SHP77 (cell line): ENCODE measurements at regions not wholly inside any gene's neighbourhood (a gene's known extent, or its start where the extent isn't known, plus 50 kb on each side); places are given as distances from the start of the nearest gene placed in this dataset.
A peak's percentile ranks its signal among the peaks of the same experiment; 100 is the strongest.
"Not testable (repeated sequence)": the region's sequence is repeated elsewhere in the genome, so short reads cannot be mapped to it uniquely, and the experiment has no call there.

ENCODE experiments used
- DNase-seq, 2 experiments: peaks; one replicate each; lab custom pipeline; 2025; lab: John Stamatoyannopoulos, UW

DNA sequence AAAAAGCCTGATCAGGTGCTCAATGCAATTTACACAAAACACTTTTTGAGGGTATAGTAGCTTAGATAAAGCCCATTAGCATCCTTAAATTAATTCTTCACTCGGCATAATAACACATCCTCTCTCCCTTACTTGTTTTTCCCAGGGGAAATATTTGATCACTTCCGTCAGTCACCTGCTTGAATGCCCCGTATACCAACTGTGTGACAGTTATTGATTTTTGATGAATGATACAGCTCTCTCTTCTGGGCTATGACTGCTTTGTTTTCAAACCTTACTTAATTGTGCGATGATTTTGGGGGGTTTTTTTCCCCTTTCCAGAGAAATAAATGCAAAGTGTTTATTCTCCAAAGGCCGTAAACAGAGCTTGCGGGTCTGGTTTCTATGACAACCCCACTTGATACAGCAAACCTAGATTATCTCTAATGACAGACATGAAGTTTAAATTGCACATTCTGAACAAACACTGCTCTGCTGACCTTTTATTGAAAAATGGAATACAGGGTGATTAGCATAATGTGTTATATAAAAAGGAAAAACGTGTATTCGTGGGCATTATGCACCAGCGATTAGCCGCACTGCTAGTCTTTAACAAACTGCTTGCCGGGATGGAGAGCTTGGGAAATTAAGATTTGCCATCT, 78.4 kb upstream of the NANOS1 start:
- no peak for DNase-seq

DNA sequence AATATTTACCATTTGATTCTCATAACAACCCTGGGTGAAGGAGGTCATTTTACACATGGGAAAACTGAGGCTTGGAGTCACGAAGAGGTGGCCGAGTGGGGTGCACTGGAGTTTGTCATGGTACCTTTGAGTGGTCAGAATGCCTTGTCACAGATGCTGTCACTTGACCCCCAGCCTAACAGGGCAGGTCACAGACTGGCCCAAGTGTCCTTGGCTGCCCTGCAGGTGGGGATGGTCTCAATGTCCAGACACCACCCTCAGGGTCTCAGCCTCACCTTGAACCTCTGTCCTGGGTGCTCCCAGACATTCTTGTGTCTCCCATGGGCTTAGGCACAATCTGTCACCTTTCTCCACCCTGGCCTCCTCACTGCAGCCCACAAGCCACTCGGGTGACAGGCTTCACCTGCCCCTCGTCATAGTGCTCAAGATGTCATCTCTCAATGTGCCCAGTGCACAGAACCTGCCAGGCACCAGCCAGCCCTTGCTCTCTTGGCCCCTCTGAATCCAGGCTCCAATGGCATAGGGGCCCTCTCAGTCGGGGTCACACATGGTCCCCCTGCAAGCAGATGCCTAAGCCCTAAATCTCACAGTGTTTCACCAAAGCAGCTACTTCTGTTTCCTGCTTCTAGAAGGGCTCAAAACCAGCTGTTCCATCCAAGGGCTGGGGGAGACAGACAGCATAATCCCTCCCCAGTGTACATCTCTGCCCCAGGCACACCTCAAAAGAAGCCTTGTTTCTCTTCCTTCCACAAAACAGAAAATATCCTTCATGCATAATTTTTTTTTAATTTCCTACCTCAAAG, 76.8 kb upstream of the NANOS1 start:
- DNase-seq, result no peak

DNA sequence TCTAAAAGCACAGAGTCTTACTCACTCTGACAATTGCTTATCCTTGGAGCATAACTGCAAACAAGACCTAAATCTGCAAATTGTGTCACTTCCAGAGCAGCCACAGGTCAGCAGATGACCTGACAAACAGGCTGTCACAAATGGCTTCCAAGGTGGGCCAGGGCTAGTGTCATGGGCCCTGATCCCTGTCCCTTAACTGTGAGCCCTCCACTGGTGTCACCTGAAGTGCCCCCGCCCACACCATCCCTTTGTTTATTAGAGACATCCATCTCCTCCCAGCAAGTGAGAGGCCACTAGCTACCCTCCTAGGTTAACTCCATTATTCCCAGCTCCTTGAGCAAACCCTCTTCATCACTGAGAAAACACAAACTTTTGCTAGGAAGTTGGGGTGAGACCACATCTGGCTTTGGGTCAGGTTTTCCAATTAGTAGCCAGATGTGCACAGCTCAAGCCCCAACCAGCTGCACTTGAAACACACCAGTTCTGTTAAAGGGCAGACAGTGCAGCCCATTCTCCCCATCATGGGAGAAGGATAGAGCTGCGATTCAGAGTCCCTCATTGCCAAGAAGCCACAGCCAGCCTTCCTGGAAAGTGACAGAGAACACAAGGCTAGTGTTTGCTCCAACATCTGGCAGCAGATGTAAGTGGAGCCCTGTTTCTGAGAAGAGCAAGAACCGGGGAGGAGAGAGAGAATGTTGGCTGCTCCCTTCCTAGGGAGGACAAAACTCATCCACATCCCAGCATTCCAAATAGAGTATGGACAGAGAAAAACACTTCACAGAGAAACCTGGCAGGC, 75.7 kb upstream of the NANOS1 start:
- DNase-seq, result no peak

DNA sequence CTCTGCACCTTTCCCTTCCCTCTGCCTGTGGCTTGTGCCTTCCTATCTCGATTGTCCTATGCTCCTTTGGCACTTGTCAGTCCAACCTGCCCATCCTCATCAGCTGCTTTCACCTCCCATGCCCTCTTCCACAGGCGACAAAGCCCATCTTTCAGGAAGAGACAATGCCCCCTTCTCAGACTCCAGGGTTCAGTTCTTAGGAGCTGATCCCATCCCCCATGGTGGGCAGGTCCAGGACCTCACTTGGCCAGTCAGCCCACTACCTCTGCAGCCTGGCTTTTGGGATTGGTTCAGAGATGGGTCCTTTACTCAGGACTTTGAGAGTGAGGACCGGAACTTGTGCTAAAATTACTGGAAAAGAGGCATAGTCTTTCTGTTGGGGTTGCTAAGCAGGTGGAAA, 74.0 kb upstream of the NANOS1 start:
- DNase-seq, result no peak

DNA sequence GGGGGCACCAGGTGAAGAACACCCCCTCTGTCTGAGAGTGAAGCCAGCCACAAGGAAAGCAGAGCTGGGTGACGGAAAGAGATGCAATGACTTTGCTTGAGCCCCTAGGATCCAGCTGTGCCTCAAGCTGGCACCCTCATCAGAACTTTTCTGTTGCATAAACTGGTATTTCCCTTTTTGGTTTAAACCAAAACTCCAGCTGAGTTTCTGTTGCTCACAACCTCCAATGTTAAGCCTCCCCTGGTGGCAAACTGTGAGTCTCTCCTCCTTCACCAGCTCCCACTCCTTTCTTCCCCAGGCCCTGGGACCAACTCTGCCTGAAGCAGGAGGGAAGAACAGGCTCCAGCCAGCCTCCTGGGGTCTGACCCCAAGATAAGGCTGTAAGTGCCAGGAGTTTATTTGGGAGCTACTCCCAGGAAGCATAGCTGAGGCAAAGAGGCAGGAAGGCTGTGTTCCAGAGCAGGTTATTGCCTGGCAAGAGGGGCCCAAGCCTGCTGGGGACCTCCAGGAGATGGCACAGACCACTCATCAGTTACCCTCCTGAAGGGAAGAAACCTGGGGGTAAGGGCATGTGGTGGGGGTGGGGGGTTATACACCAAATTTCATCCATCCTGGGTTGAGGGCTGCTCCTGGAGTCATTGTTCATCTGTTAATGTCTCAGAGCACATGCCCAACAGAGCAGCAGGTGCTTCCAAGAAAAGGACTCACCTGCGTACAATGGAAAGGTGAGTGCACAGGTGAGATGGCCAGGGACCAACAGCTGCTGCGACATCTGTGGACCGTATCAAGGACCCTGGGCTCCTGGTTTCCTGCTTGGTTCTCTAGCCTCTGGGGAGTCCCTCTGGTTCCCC, 73.3 kb upstream of the NANOS1 start:
- DNase-seq, result no peak

DNA sequence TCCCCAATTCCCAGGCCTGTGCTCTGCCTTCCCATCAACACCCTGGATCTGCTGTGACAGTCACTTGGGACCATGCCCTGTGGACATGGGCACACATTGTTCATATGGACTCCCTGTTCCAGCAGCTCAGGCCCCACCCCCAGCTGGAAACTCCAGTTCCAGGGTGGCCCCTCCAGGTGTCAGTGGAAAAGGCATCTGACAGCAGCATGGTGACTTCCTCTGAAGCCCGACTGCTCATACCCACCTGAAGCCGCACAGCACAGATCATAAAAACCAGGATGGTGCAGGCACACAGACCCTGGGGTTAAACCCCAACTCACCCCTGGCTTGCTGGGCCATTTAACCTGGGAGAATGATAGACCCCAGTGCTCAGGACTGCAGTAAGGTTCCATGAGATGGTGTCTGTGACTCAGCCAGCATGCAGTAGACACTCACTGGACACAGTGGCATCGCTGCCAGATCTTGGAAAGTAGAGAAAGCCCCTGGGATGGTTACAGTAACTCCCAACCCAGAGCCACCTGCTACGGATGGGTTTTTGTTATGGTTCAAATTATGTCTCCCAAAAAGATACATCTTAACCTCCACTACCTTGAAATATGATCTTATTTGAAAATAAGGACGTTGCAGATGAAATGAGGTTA, 72.6 kb upstream of the NANOS1 start:
- DNase-seq, result no peak

DNA sequence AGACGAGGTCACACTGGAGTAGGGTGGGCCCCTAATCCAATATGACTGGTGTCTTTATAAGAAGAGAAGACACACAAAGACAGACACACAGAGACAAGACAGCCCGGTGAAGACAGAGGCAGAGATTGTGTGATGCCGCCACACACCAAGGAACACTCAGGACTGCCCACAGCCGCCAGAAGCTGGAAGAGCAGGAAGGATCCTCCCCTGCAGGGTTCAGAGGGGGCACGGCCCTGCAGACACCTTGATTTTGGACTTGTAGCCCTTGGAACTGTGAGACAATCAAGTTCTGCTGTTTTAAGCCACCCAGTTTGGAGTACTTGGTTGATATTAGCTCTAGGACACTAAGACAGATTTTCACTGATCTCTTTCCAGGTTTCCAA, 72.1 kb upstream of the NANOS1 start:
- no peak for DNase-seq

DNA sequence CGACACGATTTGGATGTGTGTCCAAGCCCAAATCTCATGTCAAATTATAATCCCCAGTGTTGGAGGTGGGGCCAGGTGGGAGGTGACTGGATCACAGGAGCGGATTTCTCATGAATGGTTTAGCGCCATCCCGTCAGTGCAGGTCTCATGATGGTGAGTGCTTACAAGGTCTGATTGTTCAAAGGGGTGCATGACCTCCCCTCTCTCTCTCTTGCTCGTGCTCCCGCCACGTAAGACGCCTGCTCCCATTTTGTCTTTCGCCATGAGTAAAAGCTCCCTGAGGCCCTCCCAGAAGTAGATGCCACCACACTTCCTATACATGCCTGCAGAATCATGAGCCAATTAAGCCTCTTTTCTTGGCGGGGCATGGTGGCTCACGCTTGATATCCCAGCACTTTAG, 71.5 kb upstream of the NANOS1 start:
- no peak for DNase-seq

DNA sequence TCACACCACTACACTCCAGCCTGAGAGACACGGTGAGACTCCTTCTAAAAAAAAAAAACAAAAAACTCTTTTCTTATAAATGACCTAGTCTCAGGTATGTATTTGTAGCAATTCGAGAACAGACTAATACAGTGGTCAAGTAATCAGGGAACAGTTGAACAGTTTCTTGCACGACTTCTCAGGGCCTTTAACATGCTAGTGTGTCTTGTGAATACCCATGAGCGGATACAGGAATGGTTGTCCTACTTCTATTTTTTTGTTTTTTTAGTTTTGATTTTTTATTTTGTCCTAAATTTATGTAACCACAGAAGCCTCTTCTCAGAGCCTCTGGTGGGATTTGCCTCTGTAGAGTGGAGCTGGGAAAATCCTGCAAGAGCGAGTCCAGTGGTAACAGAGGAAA, 71.0 kb upstream of the NANOS1 start:
- DNase-seq, result no peak

DNA sequence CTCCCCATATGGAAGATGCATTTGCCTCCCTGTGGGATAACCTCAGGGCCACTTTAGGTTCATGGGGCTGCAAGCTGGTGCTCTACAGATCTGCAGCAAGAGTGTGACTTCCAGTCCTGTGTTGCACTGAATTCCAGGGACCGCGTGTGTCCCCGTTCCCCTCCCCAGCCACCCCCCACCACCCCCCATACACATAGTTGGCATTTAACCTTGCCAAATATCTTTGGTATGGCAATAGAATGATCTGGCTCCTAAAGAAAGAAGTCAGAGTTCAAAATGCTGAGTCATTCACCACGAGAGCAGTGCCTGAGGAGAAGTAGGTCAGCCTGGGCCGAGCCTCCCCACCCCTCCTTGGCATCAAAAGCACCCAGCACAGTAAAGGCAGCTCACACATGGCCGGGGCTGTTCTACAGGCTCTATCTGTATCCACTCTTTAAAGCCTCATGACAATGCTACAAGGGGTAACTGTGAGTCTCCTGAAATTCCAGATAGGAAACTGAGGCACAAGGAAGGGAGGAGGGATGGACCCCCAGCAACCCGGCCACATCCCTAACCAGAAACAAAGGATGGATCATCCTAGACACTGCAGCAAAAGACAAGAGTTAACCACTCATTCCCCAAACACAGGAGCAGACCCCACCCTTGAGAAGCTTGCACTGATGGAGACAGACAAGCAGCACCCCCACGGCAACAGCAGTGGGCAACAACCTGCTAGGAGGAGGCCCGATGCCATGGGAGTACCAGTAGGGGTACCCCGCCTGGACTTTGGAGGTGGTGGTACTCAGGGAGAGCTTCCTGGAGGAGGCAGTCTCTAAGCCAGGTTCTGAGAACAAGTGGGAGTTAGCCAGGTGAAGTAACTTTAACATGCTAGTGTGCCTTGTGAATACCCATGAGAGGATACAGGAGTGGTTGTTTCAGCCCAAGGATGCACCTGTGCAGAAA, 70.3 kb upstream of the NANOS1 start:
- peak in 1 of 2 experiments; percentile 12 for DNase-seq

DNA sequence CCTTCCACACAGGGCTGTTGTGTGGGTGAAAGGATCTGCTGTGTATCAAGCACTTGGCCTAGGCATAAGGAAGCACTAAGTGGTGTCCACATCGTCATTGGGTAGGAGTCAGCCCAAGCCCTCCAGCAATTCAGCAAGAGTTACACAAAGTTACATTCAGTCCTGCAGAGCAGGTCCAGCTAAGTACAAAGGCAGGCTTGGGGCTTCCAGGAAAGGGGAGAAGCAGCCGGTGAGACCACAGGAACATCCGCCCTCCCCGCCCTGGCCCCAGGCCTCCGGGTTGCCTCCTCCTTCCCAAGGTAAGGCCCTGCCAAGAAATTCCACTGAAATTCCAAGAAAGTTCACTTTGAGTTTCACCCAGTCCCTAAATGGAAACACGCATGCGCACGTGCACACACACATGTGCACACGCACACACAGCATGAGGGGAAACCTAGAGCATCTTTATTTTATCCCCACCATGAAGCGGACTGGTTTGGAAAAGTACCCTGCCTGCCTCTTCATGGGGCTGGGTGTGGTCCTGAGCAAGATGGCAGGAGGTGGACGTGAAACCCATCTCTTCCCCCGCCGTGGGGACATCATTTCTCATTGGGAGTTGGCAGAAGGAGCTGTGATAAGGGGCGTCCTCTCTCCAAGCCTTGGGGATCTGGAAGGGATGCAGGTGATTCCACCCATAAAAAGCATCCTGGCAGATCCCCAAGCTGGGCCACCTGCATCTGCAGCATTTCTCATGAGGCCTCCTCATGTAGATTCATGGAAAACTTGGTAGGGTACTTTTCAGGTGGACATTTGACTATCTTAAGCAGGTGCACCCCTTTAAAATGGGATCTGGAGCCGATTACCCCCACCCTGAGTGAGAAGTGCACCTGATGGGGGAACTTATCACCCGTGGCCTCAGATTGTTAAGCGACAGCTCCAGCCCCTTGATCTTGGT, 69.1 kb upstream of the NANOS1 start:
- DNase-seq, result no peak

DNA sequence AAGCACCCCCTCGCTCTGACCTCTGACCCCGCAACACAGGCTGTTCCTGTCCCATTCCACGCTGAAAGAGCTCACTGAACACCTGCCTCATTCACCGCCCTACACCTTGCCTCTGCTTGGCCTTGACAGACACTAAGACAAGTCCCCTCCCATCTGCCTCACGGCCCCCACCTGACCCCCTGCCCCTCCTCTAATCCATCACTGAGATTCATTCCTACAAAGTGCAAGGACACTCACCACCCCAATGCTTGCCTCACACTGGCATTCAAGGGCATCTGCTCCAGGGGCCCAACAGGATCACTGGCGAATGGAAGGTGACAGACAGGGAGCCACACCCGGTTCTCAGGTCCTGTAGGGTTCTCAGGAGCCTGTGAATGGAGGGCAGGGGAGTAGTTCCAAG, 68.1 kb upstream of the NANOS1 start:
- DNase-seq, result no peak

DNA sequence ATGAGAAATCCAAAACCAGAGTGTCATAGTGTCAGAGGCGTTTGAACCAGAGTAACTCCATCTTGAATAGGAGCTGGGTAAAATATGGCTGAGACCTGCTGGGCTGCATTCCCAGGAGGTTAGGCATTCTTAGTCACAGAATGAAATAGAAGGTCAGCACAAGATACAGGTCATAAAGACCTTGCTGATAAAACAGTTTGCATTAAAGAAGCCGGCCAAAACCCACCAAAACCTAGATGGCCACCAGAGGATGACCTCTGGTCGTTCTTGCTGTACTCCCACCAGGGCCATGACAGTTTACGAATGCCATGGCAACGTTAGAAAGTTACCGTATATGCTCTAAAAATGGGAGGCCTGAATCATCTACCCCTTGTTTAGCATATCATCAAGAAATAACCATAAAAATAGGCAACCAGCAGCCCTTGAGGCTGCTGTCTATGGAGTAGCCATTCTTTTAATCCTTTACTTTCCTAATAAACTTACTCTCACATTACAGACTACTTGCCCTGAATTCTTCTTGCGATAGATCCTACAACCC, 67.1 kb upstream of the NANOS1 start:
- not testable (repeated sequence) for DNase-seq

DNA sequence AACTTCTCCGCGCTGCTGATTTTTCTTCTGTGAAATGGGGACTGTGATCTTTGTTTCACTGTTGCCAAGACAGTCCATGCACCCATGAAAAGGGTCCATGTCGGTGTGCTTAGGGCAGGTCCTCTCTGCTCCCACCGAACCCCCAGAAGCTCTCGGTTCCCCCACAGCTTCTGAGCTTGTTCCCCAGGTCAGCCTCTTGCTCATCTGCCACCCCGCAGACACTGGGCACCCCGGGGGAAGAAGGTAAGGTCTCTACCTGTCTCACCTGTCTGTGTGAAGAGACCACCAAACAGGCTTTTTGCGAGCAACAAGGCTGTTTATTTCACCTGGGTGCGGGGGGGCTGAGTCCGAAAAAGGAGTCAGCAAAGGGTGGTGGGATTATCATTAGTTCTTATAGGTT, 66.2 kb upstream of the NANOS1 start:
- DNase-seq, result no peak

DNA sequence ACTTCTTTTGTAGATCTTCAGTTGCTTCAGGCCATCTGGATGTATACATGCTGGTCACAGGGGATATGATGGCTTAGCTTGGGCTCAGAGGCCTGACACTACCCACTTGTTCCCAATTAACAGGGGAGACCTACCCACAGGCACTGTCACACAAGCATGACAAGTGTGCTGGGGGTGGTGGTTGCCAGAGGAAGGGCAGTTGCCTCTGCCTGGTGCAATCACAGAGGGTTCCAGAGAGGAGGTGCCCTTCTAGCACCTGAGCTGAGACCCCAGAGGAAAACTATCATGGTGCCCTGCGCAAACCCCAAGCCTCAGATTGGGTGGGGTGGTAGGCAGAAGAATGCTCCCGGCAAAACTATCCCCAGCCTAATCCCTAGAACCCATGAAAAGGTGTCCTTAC, 65.6 kb upstream of the NANOS1 start:
- DNase-seq, result no peak

DNA sequence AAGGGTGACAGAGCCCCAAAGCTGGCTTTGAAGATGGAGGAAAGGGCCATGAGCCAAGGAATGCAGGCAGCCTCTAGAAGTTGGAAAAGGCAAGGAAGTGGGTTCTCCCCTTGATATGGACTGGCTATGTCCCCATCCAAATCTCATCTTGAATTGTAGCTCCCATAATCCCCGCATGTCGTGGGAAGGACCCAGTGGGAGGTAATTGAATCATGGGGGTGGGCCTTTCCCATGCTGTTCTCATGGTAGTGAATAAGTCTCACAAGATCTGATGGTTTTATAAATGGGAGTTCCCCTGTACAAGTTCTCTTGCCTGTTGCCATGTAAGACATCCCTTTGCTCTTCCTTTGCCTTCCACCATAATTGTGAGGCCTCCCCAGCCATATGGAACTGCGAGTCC, 65.0 kb upstream of the NANOS1 start:
- not testable (repeated sequence) for DNase-seq

DNA sequence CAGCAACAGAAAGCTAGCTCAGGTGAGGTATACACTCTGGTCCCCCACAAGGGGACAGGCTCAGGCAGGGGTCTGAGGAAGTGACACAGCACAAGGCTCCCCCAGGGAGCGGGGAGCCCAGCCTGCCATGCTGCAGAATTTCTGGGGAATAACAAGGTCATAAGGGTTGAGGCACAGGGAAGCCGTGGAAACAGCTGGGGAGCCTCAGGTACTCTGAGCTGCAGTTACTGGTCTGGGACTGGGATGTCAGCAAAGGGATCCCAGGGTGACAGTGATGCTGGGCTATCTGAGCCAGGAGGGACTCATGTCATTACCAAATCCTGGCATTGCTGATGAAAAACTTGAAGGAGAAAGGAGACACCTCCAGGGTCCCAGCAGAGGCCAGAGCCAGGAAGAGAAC, 64.4 kb upstream of the NANOS1 start:
- no peak for DNase-seq

DNA sequence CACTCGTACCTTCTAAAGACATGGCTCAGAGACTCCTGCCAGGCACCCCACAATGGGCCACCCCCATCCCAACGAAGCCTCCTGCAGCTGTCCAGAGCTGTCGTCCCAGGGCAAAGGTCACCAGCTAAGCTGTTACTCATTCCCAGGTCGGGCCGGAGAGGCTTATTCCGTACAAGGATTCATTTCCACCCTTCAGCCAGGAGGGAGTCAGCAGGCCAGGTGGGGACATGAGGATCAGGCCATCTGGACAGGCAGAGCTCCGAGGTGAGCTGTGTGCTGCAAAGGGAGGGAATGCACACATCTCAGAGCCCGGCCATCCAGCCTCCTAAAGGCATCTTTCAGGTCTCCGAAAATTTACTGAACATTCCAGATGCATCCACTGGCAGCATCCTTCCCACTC, 63.9 kb upstream of the NANOS1 start:
- no peak for DNase-seq
